WTC11 (cell line): ENCODE measurements at regions not wholly inside any gene's neighbourhood (a gene's known extent, or its start where the extent isn't known, plus 50 kb on each side); places are given as distances from the start of the nearest gene placed in this dataset.

Source experiments
- ATAC-seq: fragments of 200-7000 bp; cut with Tn5 transposase; 2 replicates; pipeline ENCODE4 v1.10.0; 2021; ENCODE audit warnings: mild to moderate bottlenecking, moderate library complexity
- CTCF ChIA-PET: fragments of 300-600 bp; sonication (Branson Sonifier 250); formaldehyde crosslinking; loops from one replicate; lab custom pipeline; 2021; ENCODE audit warnings: antibody characterized with exemption; lab: Charles Lee
- POLR2A ChIA-PET: fragments of 350-600 bp; sonication (Branson Sonifier 250); formaldehyde crosslinking; loops from one replicate; lab custom pipeline; 2021; ENCODE audit warnings: antibody characterized with exemption; lab: Charles Lee
- DNase-seq: peaks from one replicate; pipeline ENCODE4 v3.0.0; 2021; ENCODE audit warnings: low spot score
- H3K27ac Mint-ChIP-seq: 2 replicates; pipeline ENCODE4 v1.8.0; 2021; ENCODE audit warnings: mixed read lengths
- H3K27me3 Mint-ChIP-seq: 2 replicates; pipeline ENCODE4 v1.8.0; 2021; ENCODE audit warnings: low read depth, mild to moderate bottlenecking, moderate library complexity, mixed read lengths
- H3K36me3 Mint-ChIP-seq: 2 replicates; pipeline ENCODE4 v1.8.0; 2021; ENCODE audit warnings: mixed read lengths
- H3K4me1 Mint-ChIP-seq: 2 replicates; pipeline ENCODE4 v1.8.0; 2022; ENCODE audit warnings: mixed read lengths
- H3K4me3 Mint-ChIP-seq: 2 replicates; pipeline ENCODE4 v1.8.0; 2021; ENCODE audit warnings: mild to moderate bottlenecking, moderate library complexity, mixed read lengths
- H3K9me3 Mint-ChIP-seq: 2 replicates; pipeline ENCODE4 v1.8.0; 2021; ENCODE audit warnings: mixed read lengths
- ELF4 ChIP-seq: sonication (generic); formaldehyde crosslinking; IDR thresholded peaks from 2 replicates; pipeline ENCODE4 v1.8.1; 2022; ENCODE audit warnings: low read depth, mild to moderate bottlenecking, moderate library complexity, missing genetic modification reagents
- EMX1 ChIP-seq: fragments of 250-450 bp; sonication (Bioruptor Pico); IDR thresholded peaks from 2 replicates; pipeline ENCODE4 v1.8.0; 2021; ENCODE audit warnings: mild to moderate bottlenecking
- FOXP4 ChIP-seq: sonication (generic); formaldehyde crosslinking; IDR thresholded peaks from 2 replicates; pipeline ENCODE4 v1.8.0; 2022; ENCODE audit warnings: mild to moderate bottlenecking, missing genetic modification reagents
- NR3C1 ChIP-seq: sonication (generic); formaldehyde crosslinking; conservative IDR thresholded peaks from 2 replicates; pipeline ENCODE4 v1.8.1; 2023; ENCODE audit warnings: low read depth, mild to moderate bottlenecking, missing genetic modification reagents
- TF ChIP-seq, protein P1 (sequence below): sonication (generic); formaldehyde crosslinking; IDR thresholded peaks from 2 replicates; pipeline ENCODE4 v1.8.1; 2023; ENCODE audit warnings: mild to moderate bottlenecking, missing genetic modification reagents, borderline replicate concordance
- TF ChIP-seq, protein P2 (sequence below): sonication (generic); formaldehyde crosslinking; IDR thresholded peaks from 2 replicates; pipeline ENCODE4 v1.8.0; 2022; ENCODE audit warnings: missing genetic modification reagents

DNA sequence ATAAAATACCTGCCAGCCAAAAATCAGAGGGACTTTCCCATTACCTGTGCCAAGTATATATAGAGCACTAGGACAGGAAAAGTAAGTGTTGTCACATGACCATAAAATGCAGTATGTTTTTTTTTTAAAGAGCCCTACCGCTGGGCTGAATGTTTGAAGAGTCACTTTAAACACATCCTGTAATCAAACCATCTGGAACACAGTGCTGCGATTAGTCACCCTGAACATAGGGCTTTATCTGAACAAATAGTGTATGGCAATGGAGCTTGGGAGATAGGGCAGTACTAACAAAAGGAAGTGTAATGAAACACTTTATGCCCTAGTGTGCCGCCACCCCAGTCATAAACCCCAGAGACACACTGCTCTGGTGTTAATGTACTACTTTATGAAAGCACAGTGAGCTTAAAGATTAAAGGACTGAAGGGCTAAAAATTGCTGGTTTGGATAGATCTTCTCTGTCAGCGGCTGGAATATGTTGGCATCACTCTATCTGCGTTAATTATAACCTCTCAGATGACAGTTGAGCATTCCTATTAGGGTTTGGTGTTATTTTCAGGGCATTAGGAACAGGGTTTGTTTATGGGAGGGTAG is 90.4 kb downstream of the ZNF608 start (continued):
- TF ChIP-seq, protein P1, sequence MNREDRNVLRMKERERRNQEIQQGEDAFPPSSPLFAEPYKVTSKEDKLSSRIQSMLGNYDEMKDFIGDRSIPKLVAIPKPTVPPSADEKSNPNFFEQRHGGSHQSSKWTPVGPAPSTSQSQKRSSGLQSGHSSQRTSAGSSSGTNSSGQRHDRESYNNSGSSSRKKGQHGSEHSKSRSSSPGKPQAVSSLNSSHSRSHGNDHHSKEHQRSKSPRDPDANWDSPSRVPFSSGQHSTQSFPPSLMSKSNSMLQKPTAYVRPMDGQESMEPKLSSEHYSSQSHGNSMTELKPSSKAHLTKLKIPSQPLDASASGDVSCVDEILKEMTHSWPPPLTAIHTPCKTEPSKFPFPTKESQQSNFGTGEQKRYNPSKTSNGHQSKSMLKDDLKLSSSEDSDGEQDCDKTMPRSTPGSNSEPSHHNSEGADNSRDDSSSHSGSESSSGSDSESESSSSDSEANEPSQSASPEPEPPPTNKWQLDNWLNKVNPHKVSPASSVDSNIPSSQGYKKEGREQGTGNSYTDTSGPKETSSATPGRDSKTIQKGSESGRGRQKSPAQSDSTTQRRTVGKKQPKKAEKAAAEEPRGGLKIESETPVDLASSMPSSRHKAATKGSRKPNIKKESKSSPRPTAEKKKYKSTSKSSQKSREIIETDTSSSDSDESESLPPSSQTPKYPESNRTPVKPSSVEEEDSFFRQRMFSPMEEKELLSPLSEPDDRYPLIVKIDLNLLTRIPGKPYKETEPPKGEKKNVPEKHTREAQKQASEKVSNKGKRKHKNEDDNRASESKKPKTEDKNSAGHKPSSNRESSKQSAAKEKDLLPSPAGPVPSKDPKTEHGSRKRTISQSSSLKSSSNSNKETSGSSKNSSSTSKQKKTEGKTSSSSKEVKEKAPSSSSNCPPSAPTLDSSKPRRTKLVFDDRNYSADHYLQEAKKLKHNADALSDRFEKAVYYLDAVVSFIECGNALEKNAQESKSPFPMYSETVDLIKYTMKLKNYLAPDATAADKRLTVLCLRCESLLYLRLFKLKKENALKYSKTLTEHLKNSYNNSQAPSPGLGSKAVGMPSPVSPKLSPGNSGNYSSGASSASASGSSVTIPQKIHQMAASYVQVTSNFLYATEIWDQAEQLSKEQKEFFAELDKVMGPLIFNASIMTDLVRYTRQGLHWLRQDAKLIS = no peak
- TF ChIP-seq EMX1 (CRISPR knock-in tag) (no peak), FOXP4 (no peak)

- no peak for ATAC-seq
These were observed 91.1 kb downstream of the ZNF608 start for GRCh38 chr5:124655251-124655917.

More at GRCh38 chr5:124655251-124655917, 91.1 kb downstream of the ZNF608 start:
- Mint-ChIP-seq H3K9me3 (no peaks in the 10 kb centered on the region), H3K27ac (no peak overlapping the region), H3K36me3 (no peaks in the 10 kb centered on the region), H3K27me3 (peaks cover 4% of the 10 kb centered on the region; the same call in 1 of the 2 replicates), H3K4me3 (no peak overlapping the region), H3K4me1 (peaks cover 55% of the 10 kb centered on the region)
- ChIA-PET CTCF (no interaction called here), POLR2A (no interaction called here)
- TF ChIP-seq, protein P1 = no peak
- TF ChIP-seq NR3C1 = no peak
- TF ChIP-seq, protein P2, sequence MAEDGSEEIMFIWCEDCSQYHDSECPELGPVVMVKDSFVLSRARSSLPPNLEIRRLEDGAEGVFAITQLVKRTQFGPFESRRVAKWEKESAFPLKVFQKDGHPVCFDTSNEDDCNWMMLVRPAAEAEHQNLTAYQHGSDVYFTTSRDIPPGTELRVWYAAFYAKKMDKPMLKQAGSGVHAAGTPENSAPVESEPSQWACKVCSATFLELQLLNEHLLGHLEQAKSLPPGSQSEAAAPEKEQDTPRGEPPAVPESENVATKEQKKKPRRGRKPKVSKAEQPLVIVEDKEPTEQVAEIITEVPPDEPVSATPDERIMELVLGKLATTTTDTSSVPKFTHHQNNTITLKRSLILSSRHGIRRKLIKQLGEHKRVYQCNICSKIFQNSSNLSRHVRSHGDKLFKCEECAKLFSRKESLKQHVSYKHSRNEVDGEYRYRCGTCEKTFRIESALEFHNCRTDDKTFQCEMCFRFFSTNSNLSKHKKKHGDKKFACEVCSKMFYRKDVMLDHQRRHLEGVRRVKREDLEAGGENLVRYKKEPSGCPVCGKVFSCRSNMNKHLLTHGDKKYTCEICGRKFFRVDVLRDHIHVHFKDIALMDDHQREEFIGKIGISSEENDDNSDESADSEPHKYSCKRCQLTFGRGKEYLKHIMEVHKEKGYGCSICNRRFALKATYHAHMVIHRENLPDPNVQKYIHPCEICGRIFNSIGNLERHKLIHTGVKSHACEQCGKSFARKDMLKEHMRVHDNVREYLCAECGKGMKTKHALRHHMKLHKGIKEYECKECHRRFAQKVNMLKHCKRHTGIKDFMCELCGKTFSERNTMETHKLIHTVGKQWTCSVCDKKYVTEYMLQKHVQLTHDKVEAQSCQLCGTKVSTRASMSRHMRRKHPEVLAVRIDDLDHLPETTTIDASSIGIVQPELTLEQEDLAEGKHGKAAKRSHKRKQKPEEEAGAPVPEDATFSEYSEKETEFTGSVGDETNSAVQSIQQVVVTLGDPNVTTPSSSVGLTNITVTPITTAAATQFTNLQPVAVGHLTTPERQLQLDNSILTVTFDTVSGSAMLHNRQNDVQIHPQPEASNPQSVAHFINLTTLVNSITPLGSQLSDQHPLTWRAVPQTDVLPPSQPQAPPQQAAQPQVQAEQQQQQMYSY (CRISPR knock-in tag) = no peak
- no peak for TF ChIP-seq ELF4 (CRISPR knock-in tag)
- DNase-seq = no peak
